IMR-90 (cell line): ENCODE measurements at regions not wholly inside any gene's neighbourhood (a gene's known extent, or its start where the extent isn't known, plus 50 kb on each side); places are given as distances from the start of the nearest gene placed in this dataset.

Source experiments
- ATAC-seq: fragments of 200-7000 bp; cut with Tn5 transposase; 2 replicates; pipeline ENCODE4 v1.9.1; 2020; ENCODE audit warnings: low read depth, mild to moderate bottlenecking, moderate library complexity
- BruUV-seq: library from RNA; stranded (reverse); fragments of 400-500 nt; replicated peaks from 2 replicates; lab custom pipeline; 2021; lab: Mats Ljungman, UMichigan
- CTCF ChIA-PET: fragments of 300-600 bp; formaldehyde crosslinking; extraction: SDS; loops from one replicate; lab custom pipeline; 2021; ENCODE audit warnings: antibody characterized with exemption; lab: Yijun Ruan, JAX
- POLR2A ChIA-PET: fragments of 300-600 bp; sonication (Branson Sonifier 250); formaldehyde crosslinking; loops from one replicate; lab custom pipeline; 2022; ENCODE audit warnings: antibody characterized with exemption; ENCODE audit not compliant: unreplicated experiment; lab: Charles Lee
- DNase-seq: peaks from one replicate; pipeline ENCODE4 v3.0.0; 2013
- H2AFZ ChIP-seq: replicated peaks from 2 replicates; pipeline ENCODE3; 2013; ENCODE audit warnings: low read length, mild to moderate bottlenecking; ENCODE audit not compliant: poor library complexity
- H2AK5ac ChIP-seq: 2 replicates; pipeline ENCODE4 v1.6.1; 2013; ENCODE audit warnings: low read depth, low read length, inconsistent platforms
- H2AK9ac ChIP-seq: replicated peaks from 2 replicates; pipeline ENCODE3; 2013; ENCODE audit warnings: mild to moderate bottlenecking, low read depth, low read length, moderate library complexity; ENCODE audit not compliant: poor library complexity
- H2BK120ac ChIP-seq: 2 replicates; pipeline ENCODE4 v1.6.1; 2013; ENCODE audit warnings: low read depth, low read length, inconsistent platforms
- H2BK15ac ChIP-seq: 3 replicates; pipeline ENCODE4 v1.6.1; 2013; ENCODE audit warnings: low read depth, low read length, inconsistent platforms
- H2BK20ac ChIP-seq: 2 replicates; pipeline ENCODE4 v1.6.1; 2013; ENCODE audit warnings: low read depth, mild to moderate bottlenecking, inconsistent platforms, low read length, moderate library complexity
- H2BK5ac ChIP-seq: 2 replicates; pipeline ENCODE4 v1.6.1; 2013; ENCODE audit warnings: mild to moderate bottlenecking, low read depth, low read length, inconsistent platforms; ENCODE audit not compliant: poor library complexity, severe bottlenecking
- H3K14ac ChIP-seq: replicated peaks from 2 replicates; pipeline ENCODE4 v1.6.1; 2013; ENCODE audit warnings: low read depth, low read length, inconsistent platforms
- H3K18ac ChIP-seq: 2 replicates; pipeline ENCODE4 v1.6.1; 2013; ENCODE audit warnings: low read depth, low read length, control low read depth
- H3K23ac ChIP-seq: 2 replicates; pipeline ENCODE4 v1.6.1; 2013; ENCODE audit warnings: low read depth, low read length, inconsistent platforms
- H3K27ac ChIP-seq: 2 replicates; pipeline ENCODE4 v1.5.1; 2013; ENCODE audit warnings: mild to moderate bottlenecking, control low read depth, low read length; ENCODE audit not compliant: insufficient read depth
- H3K27me3 ChIP-seq: 2 replicates; pipeline ENCODE4 v1.6.1; 2013; ENCODE audit warnings: low read length; ENCODE audit not compliant: control insufficient read depth, insufficient read depth
- H3K36me3 ChIP-seq: 2 replicates; pipeline ENCODE4 v1.6.1; 2013; ENCODE audit warnings: low read length, mixed read lengths; ENCODE audit not compliant: control insufficient read depth, insufficient read depth
- H3K4ac ChIP-seq: 2 replicates; pipeline ENCODE4 v1.6.1; 2013; ENCODE audit warnings: low read depth, low read length, inconsistent platforms
- H3K4me1 ChIP-seq: 2 replicates; pipeline ENCODE4 v1.6.1; 2013; ENCODE audit warnings: low read length, mixed read lengths; ENCODE audit not compliant: control insufficient read depth, insufficient read depth
- H3K4me2 ChIP-seq: 2 replicates; pipeline ENCODE4 v1.6.1; 2013; ENCODE audit warnings: low read depth, mild to moderate bottlenecking, control low read depth, low read length, moderate library complexity
- H3K4me3 ChIP-seq: 2 replicates; pipeline ENCODE4 v1.5.1; 2013; ENCODE audit warnings: low read depth, mild to moderate bottlenecking, control low read depth, low read length, moderate library complexity; ENCODE audit not compliant: insufficient read depth
- H3K56ac ChIP-seq: 2 replicates; pipeline ENCODE4 v1.6.1; 2013; ENCODE audit warnings: low read length, inconsistent platforms; ENCODE audit not compliant: insufficient read depth; ENCODE audit errors: extremely low read depth
- H3K79me1 ChIP-seq, 2 experiments: 2 replicates each; pipeline ENCODE4 v1.6.1; 2013; ENCODE audit warnings: low read length in 2 of 2, inconsistent platforms in 1 of 2, low read depth in 1 of 2
- H3K9ac ChIP-seq: 2 replicates; pipeline ENCODE4 v1.6.1; 2013; ENCODE audit warnings: low read depth, low read length, control low read depth
- H3K9me1 ChIP-seq: 2 replicates; pipeline ENCODE4 v1.6.1; 2013; ENCODE audit warnings: low read length, inconsistent platforms; ENCODE audit not compliant: insufficient read depth
- H3K9me3 ChIP-seq: 2 replicates; pipeline ENCODE4 v1.6.1; 2013; ENCODE audit warnings: low read length; ENCODE audit not compliant: control insufficient read depth, insufficient read depth
- H4K20me1 ChIP-seq: 2 replicates; pipeline ENCODE4 v1.6.1; 2013; ENCODE audit warnings: low read length, inconsistent platforms; ENCODE audit not compliant: insufficient read depth
- H4K5ac ChIP-seq: 2 replicates; pipeline ENCODE4 v1.6.1; 2013; ENCODE audit warnings: mild to moderate bottlenecking, low read depth, low read length, control low read depth
- H4K8ac ChIP-seq, 2 experiments: 2 replicates each; pipeline ENCODE4 v1.6.1; 2013; ENCODE audit warnings: low read depth in 2 of 2, low read length in 2 of 2, control low read depth in 1 of 2, inconsistent platforms in 1 of 2
- H4K91ac ChIP-seq: 2 replicates; pipeline ENCODE4 v1.6.1; 2013; ENCODE audit warnings: low read depth, low read length, inconsistent platforms; ENCODE audit not compliant: insufficient read depth
- FOS ChIP-seq: fragments of 150-350 bp; IDR thresholded peaks from 2 replicates; pipeline ENCODE4 v1.6.1; 2016; ENCODE audit warnings: low read depth, low read length
- MAFK ChIP-seq: IDR thresholded peaks from 2 replicates; pipeline ENCODE4 v1.6.1; 2012; ENCODE audit warnings: low read depth, low read length, improper control_type of control experiment
- POLR2A ChIP-seq: IDR thresholded peaks from 2 replicates; pipeline ENCODE4 v1.6.1; 2012; ENCODE audit warnings: mild to moderate bottlenecking, low read depth, low read length
- RCOR1 ChIP-seq: IDR thresholded peaks from 2 replicates; pipeline ENCODE4 v1.6.1; 2012; ENCODE audit warnings: mild to moderate bottlenecking, low read length, improper control_type of control experiment; ENCODE audit not compliant: insufficient replicate concordance
- SMC3 ChIP-seq: fragments of 150-350 bp; IDR thresholded peaks from 2 replicates; pipeline ENCODE4 v1.6.1; 2016; ENCODE audit warnings: low read depth, mild to moderate bottlenecking, antibody characterized with exemption, low read length, moderate library complexity
- USF2 ChIP-seq: fragments of 150-350 bp; IDR thresholded peaks from 2 replicates; pipeline ENCODE4 v1.6.1; 2017; ENCODE audit warnings: mild to moderate bottlenecking, antibody characterized with exemption, low read length, low read depth
- WGBS, 2 experiments: methylation state at CpG; one replicate each; pipeline versions ENCODE4 v1.1.5 to v1.1.7; 2013; ENCODE audit warnings: missing lambda C conversion rate in 2 of 2; ENCODE audit not compliant: insufficient read length in 1 of 2; ENCODE audit errors: extremely low coverage in 2 of 2; 5-methylcytosine and 5-hydroxymethylcytosine counted together
- dilution Hi-C: fragments of 300-500 bp; cut with HindIII; formaldehyde crosslinking; loops from one replicate; pipeline ENCODE4 v1.14.3; 2018; ENCODE audit warnings: low sequenced_read_pairs; ENCODE audit not compliant: unreplicated experiment
- in situ Hi-C: fragments of 300-500 bp; cut with MboI; formaldehyde crosslinking; loops from 3 replicates; pipeline ENCODE4 v1.14.3; 2019; ENCODE audit warnings: low sequenced_read_pairs, inconsistent platforms, mixed read lengths
- intact Hi-C: fragments of 100-400 bp; cut with micrococcal nuclease; formaldehyde crosslinking; loops from 2 replicates; pipeline ENCODE4 v1.10.0; 2022

- H3K14ac ChIP-seq: peak overlapping the region; percentile 1; the same call in 1 of the 2 replicates
- H3K4me1 ChIP-seq: peaks cover 5% of the 10 kb centered on the region
- H4K5ac ChIP-seq: no peak overlapping the region
- 0 out of 2 replicates have a peak overlapping the region, but pooled peaks have one; percentile 49 for H2BK20ac ChIP-seq
- H2AK5ac ChIP-seq: no peak overlapping the region
- WGBS, 2 experiments: no CpG with 5 or more reads among the region's 2 CpGs
- dilution Hi-C loops: no loop called here
- peak overlapping the region; percentile 60 for H2AFZ ChIP-seq
- TF ChIP-seq RCOR1: no peak
- TF ChIP-seq SMC3: no peak
- no peak for TF ChIP-seq MAFK
- TF ChIP-seq FOS: no peak
- TF ChIP-seq POLR2A: no peak
- no peak for TF ChIP-seq USF2
- in situ Hi-C loops: no loop called here
- H3K9ac ChIP-seq: no peak overlapping the region
- H3K9me1 ChIP-seq: no peaks in the 10 kb centered on the region
- no peak overlapping the region for H4K91ac ChIP-seq
- peak overlapping the region; percentile 52 for H2BK120ac ChIP-seq
- DNase-seq (no peak), ATAC-seq (no peak)
- ChIA-PET CTCF (interaction anchor here (0.7 kb wide), 1 partner anchor 272 kb away, joined by 3 read pairs; no protein-coding TSS in a partner anchor), POLR2A (no interaction called here)
- no peak overlapping the region for H3K27ac ChIP-seq
- no peak overlapping the region for H2AK9ac ChIP-seq
- no peak overlapping the region; the same call in 1 of the 2 replicates for H3K18ac ChIP-seq
- no peak overlapping the region for H3K56ac ChIP-seq
- no peaks in the 10 kb centered on the region for H3K79me1 ChIP-seq
- peaks cover 9% of the 10 kb centered on the region for H3K9me3 ChIP-seq
- H4K8ac ChIP-seq: peak overlapping the region in 1 of 2 experiments; percentile 21; a peak in 1 of 4 replicates
- intact Hi-C loops: no loop called here
- H2BK15ac ChIP-seq: 0 out of 3 replicates have a peak overlapping the region, but pooled peaks have one; percentile 16
- no peaks in the 10 kb centered on the region for H3K36me3 ChIP-seq
- no TSS peak for BruUV-seq
- H3K23ac ChIP-seq: 0 out of 2 replicates have a peak overlapping the region, but pooled peaks have one; percentile 47
- no peak overlapping the region for H3K4me2 ChIP-seq
- peak overlapping the region; percentile 12; the same call in 1 of the 2 replicates for H3K4ac ChIP-seq
- no peaks in the 10 kb centered on the region for H4K20me1 ChIP-seq
- H2BK5ac ChIP-seq: no peak overlapping the region
- no peaks in the 10 kb centered on the region for H3K27me3 ChIP-seq
- H3K4me3 ChIP-seq: no peak overlapping the region
These were observed 405.1 kb upstream of the NECTIN3 start for GRCh38 chr3:110666495-110666894.
